Panc1 (cell line): ENCODE measurements at regions not wholly inside any gene's neighbourhood (a gene's known extent, or its start where the extent isn't known, plus 50 kb on each side); places are given as distances from the start of the nearest gene placed in this dataset.

ENCODE experiments used
- ATAC-seq: fragments of 200-7000 bp; cut with Tn5 transposase; 2 replicates; pipeline ENCODE4 v1.9.1; 2020; ENCODE audit warnings: mild to moderate bottlenecking, moderate library complexity
- BruUV-seq: library from RNA; stranded (reverse); fragments of 400-500 nt; replicated peaks from 2 replicates; lab custom pipeline; 2021; lab: Mats Ljungman, UMichigan
- CTCF ChIA-PET: fragments of 300-600 bp; sonication (Branson Sonifier 250); formaldehyde crosslinking; loops from one replicate; lab custom pipeline; 2022; ENCODE audit warnings: antibody characterized with exemption; lab: Charles Lee
- POLR2A ChIA-PET: fragments of 300-600 bp; sonication (Branson Sonifier 250); formaldehyde crosslinking; loops from one replicate; lab custom pipeline; 2022; ENCODE audit warnings: antibody characterized with exemption; lab: Charles Lee
- DNase-seq: peaks from one replicate; pipeline ENCODE4 v3.0.0-alpha.2; 2010; ENCODE audit warnings: low read depth, low spot score
- H3K27ac ChIP-seq: 2 replicates; pipeline ENCODE4 v1.5.1; 2011; ENCODE audit warnings: mild to moderate bottlenecking, low read length, inconsistent platforms
- H3K27me3 ChIP-seq: fragments of 200-500 bp; sonication (Bioruptor generic); 2 replicates; pipeline ENCODE4 v1.6.0; 2014; ENCODE audit warnings: low read length, inconsistent platforms; ENCODE audit not compliant: control insufficient read depth, insufficient read depth
- H3K36me3 ChIP-seq: fragments of 200-500 bp; sonication (Bioruptor generic); 2 replicates; pipeline ENCODE4 v1.5.1; 2014; ENCODE audit warnings: inconsistent platforms, mild to moderate bottlenecking, low read length, moderate library complexity; ENCODE audit not compliant: control insufficient read depth, insufficient read depth
- H3K4me1 ChIP-seq: 2 replicates; pipeline ENCODE4 v1.5.1; 2011; ENCODE audit warnings: inconsistent platforms, mild to moderate bottlenecking, low read length, moderate library complexity; ENCODE audit not compliant: control insufficient read depth, insufficient read depth
- H3K4me3 ChIP-seq, 2 experiments: 2 replicates each; pipeline ENCODE4 v1.5.1; 2011 to 2012; ENCODE audit warnings: low read depth in 2 of 2, low read length in 2 of 2, mild to moderate bottlenecking in 2 of 2, inconsistent platforms in 1 of 2, moderate library complexity in 1 of 2
- H3K9me3 ChIP-seq: fragments of 200-500 bp; sonication (Bioruptor generic); 2 replicates; pipeline ENCODE4 v1.5.1; 2014; ENCODE audit warnings: low read depth, mild to moderate bottlenecking, inconsistent platforms, low read length, moderate library complexity; ENCODE audit not compliant: control insufficient read depth, insufficient read depth
- CTCF ChIP-seq: fragments of 450-650 bp; IDR thresholded peaks from 2 replicates; pipeline ENCODE4 v1.5.1; 2017; ENCODE audit warnings: mild to moderate bottlenecking
- POLR2AphosphoS5 ChIP-seq: IDR thresholded peaks from 2 replicates; pipeline ENCODE4 v1.6.1; 2012; ENCODE audit warnings: mild to moderate bottlenecking, low read depth, low read length, moderate library complexity
- SIN3A ChIP-seq: IDR thresholded peaks from 2 replicates; pipeline ENCODE4 v1.6.1; 2012; ENCODE audit warnings: low read depth, mild to moderate bottlenecking, low read length, moderate library complexity, borderline replicate concordance; ENCODE audit not compliant: insufficient read depth
- TCF7L2 ChIP-seq: IDR thresholded peaks from 2 replicates; pipeline ENCODE4 v1.6.1; 2011; ENCODE audit warnings: mild to moderate bottlenecking, low read depth, low read length, inconsistent platforms
- in situ Hi-C: cut with HindIII; loops from 2 replicates; pipeline ENCODE4 v1.10.0; 2016; ENCODE audit warnings: low sequenced_read_pairs, low pct_unique_long_range_greater_than_20kb
- intact Hi-C: fragments of 100-400 bp; cut with micrococcal nuclease; formaldehyde crosslinking; loops from one replicate; pipeline ENCODE4 v1.10.0; 2022; ENCODE audit not compliant: unreplicated experiment
- TF ChIP-seq, protein P1 (sequence below), 2 experiments: IDR thresholded peaks; 2 replicates each; pipeline ENCODE4 v1.6.1; 2011 to 2012; ENCODE audit warnings: low read depth in 2 of 2, control low read depth in 1 of 2, low read length in 1 of 2, mild to moderate bottlenecking in 1 of 2, moderate library complexity in 1 of 2; ENCODE audit not compliant: insufficient read depth in 1 of 2

DNA sequence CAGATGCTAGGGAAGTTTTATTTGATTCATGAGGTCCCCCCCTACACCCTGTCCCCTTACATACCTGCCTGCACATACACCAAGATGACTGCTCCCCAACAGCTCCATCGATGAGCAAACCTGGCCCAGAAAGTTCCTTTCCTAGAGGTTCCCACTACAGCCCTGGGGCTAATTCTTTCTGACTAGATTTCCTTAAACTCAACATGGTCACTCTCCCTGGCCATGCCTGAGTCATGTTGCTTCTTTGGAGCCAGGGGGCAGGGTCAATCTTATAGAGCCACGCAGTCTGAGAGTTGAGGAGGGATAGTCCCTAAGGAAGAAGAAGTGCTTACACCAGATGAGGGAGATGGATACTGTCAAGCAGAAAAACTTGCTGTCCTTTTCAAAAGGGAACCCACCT lies 67.7 kb upstream of the GLI2 start:
- POLR2A ChIA-PET: no interaction called here
- CTCF ChIA-PET: no interaction called here
- in situ Hi-C loops (no loop called here), intact Hi-C loops (no loop called here)
- Histone ChIP-seq H3K4me1 (no peaks in the 10 kb centered on the region), H3K4me3 (no peak overlapping the region), H3K27ac (no peak overlapping the region), H3K27me3 (no peaks in the 10 kb centered on the region), H3K36me3 (no peaks in the 10 kb centered on the region), H3K9me3 (0 out of 2 replicates have a peak, but pooled peaks cover 5% of the 10 kb centered on the region)
- no peak for TF ChIP-seq POLR2AphosphoS5
- no peak for TF ChIP-seq SIN3A
- TF ChIP-seq TCF7L2: no peak
- no peak for TF ChIP-seq CTCF
- TF ChIP-seq, protein P1, sequence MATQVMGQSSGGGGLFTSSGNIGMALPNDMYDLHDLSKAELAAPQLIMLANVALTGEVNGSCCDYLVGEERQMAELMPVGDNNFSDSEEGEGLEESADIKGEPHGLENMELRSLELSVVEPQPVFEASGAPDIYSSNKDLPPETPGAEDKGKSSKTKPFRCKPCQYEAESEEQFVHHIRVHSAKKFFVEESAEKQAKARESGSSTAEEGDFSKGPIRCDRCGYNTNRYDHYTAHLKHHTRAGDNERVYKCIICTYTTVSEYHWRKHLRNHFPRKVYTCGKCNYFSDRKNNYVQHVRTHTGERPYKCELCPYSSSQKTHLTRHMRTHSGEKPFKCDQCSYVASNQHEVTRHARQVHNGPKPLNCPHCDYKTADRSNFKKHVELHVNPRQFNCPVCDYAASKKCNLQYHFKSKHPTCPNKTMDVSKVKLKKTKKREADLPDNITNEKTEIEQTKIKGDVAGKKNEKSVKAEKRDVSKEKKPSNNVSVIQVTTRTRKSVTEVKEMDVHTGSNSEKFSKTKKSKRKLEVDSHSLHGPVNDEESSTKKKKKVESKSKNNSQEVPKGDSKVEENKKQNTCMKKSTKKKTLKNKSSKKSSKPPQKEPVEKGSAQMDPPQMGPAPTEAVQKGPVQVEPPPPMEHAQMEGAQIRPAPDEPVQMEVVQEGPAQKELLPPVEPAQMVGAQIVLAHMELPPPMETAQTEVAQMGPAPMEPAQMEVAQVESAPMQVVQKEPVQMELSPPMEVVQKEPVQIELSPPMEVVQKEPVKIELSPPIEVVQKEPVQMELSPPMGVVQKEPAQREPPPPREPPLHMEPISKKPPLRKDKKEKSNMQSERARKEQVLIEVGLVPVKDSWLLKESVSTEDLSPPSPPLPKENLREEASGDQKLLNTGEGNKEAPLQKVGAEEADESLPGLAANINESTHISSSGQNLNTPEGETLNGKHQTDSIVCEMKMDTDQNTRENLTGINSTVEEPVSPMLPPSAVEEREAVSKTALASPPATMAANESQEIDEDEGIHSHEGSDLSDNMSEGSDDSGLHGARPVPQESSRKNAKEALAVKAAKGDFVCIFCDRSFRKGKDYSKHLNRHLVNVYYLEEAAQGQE (IDR thresholded peaks at IDR 0.05; ENCODE audit: insufficient read depth in 1 of 2, low read depth in 2 of 2, low read length in 1 of 2): no peak
- BruUV-seq: no TSS peak
- DNase-seq (no peak), ATAC-seq (no peak)

DNA sequence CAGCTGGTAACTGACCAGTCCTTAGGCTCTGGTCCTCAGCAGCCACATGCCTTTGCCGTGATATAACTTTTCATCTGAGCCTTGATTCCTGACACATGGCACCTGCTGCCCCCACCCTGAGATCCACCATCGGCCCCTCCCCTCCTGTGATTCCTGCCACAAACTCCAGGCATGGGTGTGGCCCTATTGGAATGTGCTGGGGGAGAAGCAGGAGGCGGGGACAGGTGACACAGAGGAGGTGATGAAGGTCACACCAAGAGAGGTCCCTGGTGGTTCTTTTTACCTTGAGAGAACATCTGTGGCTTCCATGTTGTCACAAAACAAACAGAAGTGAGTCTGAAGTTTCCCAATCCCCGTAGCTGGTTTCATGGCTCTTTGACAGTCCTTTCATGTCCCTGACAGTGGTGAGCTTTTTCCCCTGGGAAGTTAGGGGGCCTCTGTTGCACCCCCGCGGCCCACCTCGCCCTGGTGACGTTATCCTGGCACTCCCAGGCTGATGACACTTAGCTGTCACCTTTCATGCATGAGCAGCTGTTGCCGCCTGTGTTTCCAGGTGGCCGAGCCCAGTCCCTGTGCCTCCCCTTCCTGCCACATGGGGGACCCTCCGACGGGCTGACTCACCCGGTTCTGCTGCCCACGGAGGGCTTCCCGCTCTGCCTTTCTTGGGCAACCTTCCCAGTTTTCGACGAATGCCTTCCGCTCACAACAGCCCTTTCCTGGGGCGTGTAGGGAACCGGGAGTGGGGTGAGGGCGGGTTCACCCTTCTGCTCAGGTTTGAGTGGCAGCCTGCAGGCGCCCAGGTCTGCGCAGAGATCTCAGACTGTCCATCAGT lies 66.3 kb upstream of the GLI2 start:
- Histone ChIP-seq H3K36me3 (no peaks in the 10 kb centered on the region), H3K27ac (no peak overlapping the region), H3K4me3 (no peak overlapping the region), H3K4me1 (no peaks in the 10 kb centered on the region), H3K9me3 (0 out of 2 replicates have a peak, but pooled peaks cover 5% of the 10 kb centered on the region), H3K27me3 (no peaks in the 10 kb centered on the region)
- POLR2A ChIA-PET: no interaction called here
- ATAC-seq (peak; percentile 70), DNase-seq (no peak)
- TF ChIP-seq, protein P1 (IDR thresholded peaks at IDR 0.05; ENCODE audit: insufficient read depth in 1 of 2, low read depth in 2 of 2, low read length in 1 of 2): no peak
- TF ChIP-seq POLR2AphosphoS5 (no peak), TCF7L2 (no peak), CTCF (peak; percentile 55), SIN3A (no peak)
- in situ Hi-C loops: no loop called here
- CTCF ChIA-PET: no interaction called here
- intact Hi-C loops: no loop called here
- no TSS peak for BruUV-seq
